HG03159 (cell line): ENCODE measurements at regions not wholly inside any gene's neighbourhood (a gene's known extent, or its start where the extent isn't known, plus 50 kb on each side); places are given as distances from the start of the nearest gene placed in this dataset.
"Not testable (repeated sequence)": the region's sequence is repeated elsewhere in the genome, so short reads cannot be mapped to it uniquely, and the experiment has no call there.

ENCODE experiments used
- ATAC-seq: cut with Tn5 transposase; IDR thresholded peaks from one replicate; pipeline ENCODE4 v1.9.1; 2021; ENCODE audit warnings: mild to moderate bottlenecking, moderate library complexity; ENCODE audit not compliant: unreplicated experiment

DNA sequence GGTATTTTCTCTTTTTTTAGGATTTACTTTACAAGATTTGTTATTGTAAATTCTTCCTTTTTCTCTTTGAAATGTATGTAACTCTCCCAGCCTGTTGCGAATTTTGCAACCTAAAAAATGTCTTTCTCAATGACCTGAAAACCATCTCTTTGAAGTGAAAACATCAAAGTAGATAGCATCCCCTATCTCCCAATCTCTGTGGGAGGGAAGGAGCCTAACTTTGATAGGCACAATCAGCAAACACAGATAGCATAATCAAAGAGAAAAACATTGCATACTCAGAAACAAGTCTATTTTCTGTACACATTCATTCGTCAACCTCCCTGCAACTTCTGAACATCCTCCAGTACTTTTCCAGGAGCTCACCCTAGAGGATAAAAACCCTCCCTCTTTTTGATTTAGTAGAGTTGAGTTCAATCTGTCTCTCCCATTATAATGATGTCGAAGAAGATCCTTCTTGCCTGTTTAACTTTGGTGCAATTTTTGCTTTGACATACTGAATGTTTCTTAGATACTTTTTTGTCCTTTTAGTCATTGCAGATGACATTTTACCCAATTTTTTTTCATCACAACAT is 849.2 kb upstream of the LRFN5 start:
- ATAC-seq: no peak

- no peak for ATAC-seq
These were observed 873.5 kb upstream of the LRFN5 start for GRCh38 chr14:40733206-40733605.

DNA sequence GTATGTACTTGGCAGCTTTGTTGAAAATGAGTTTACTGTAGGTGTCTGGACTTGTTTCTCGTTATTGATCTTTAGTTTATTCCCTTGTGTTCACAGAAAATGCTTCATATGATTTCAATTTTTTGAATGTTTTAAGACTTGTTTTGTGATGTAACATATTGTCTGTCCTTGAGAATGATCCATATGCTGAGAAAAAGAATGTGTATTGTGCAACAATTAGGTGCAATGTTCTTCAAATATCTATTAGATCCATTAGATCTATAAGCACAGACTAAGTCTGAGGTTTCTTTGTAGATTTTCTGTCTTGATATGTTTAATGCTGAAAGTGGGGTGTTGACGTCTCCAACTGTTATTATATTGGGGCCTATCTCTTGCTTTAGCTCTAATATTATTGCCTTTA is 879.6 kb upstream of the LRFN5 start:
- no peak for ATAC-seq

DNA sequence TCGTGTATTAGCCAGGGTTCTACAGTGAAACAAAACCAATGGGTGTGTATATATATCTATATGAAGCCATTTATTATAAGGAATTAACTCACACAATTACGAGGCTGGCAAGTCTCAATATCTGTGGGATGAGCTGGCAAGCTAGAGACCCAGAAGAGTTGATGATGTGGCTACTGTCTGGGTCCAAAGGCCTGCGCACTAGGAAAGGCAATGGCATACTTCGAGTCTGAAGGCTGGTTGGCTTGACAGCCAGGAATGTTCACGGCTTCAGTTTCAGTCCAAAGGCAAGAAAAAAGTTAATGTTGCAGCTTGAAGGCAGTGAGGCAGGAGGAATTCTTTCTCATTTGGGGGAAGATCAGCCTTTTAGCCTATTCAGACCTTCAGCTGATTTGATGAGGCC is 893.3 kb upstream of the LRFN5 start:
- no peak for ATAC-seq

GRCh38 chr14:40697231-40697630 is 909.4 kb upstream of the LRFN5 start:
- ATAC-seq: no peak

DNA sequence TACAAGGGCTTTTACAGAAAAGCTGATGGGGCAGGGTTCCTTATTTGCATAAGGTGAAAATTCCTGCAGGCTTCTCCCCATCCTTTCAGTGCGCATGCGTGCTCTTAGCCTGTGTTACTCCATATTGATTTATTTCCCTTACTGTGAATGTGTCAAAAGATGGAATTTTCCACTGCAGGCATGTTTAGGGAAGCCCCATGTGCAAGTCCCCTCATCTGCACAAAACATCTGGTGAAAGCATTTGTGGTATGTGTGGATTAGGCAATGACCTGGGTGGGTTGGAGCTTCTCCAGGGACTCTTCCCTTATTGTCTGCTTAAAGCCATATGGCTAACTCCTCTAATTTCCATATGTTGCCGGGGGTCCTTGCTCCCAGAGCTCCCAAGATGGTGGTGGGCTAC is 912.7 kb upstream of the LRFN5 start:
- ATAC-seq: no peak

GRCh38 chr14:40691066-40691465 is 915.6 kb upstream of the LRFN5 start:
- ATAC-seq: no peak

DNA sequence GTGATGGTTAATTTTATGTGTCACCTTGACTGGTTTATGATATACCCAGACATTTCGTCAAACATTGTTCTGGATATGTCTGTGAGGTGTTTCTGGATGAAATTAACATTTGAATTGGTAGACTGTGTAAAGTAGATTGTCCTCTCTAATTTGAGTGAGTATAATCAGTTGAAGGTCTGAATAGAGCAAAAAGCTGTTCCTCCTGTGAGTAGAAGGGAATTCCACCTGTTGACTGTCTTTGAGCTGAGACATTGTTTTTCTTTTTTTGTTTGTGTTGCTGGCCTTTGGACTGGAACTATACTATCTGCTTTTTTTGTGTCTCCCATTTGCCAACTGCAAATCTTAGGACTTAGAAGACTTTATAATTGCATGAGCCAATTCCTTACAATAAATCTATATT is 920.9 kb upstream of the LRFN5 start:
- no peak for ATAC-seq

- no peak for ATAC-seq
These were observed 922.3 kb upstream of the LRFN5 start for GRCh38 chr14:40684328-40684727.

- no peak for ATAC-seq
These were observed 924.4 kb upstream of the LRFN5 start for GRCh38 chr14:40682131-40682913.

GRCh38 chr14:40679256-40679655 is 927.4 kb upstream of the LRFN5 start:
- ATAC-seq: no peak

DNA sequence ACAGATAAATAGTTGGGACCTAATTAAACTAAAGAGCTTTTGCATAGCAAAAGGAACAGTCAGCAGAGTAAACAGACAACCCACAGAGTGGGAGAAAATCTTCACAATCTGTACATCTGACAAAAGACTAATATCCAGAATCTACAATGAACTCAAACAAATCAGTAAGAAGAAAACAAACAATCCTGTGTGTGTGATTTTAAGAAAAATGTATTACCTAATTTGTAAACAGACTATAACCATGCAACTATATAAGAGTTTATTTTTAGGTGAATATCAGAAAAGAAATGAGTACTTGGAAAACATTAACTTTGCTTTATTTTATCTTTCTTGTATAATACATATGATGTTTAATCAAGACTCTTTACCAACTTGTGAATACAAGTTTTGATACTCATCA is 929.5 kb upstream of the LRFN5 start:
- ATAC-seq: not testable (repeated sequence)

DNA sequence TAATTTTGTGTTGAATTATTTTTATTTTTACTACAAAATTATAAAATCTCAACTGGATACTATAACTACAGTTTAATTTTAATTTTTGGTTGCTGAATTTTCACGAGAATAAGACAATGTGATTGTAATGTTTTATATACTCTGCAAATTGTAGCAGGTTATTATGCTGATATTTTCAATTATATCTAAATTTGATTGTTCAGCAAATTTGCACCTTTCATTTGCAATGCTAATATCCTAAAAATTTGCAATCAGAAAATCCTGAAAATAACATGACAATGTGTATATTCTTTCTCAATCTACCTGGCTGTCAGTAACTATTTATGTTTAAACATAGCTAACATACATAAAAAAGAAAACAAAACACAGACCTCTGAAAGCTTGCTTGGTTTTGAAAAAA is 932.2 kb upstream of the LRFN5 start:
- ATAC-seq: no peak

GRCh38 chr14:40656311-40656710 is 950.4 kb upstream of the LRFN5 start:
- ATAC-seq: no peak

GRCh38 chr14:40652089-40652691 is 954.5 kb upstream of the LRFN5 start:
- ATAC-seq: no peak

DNA sequence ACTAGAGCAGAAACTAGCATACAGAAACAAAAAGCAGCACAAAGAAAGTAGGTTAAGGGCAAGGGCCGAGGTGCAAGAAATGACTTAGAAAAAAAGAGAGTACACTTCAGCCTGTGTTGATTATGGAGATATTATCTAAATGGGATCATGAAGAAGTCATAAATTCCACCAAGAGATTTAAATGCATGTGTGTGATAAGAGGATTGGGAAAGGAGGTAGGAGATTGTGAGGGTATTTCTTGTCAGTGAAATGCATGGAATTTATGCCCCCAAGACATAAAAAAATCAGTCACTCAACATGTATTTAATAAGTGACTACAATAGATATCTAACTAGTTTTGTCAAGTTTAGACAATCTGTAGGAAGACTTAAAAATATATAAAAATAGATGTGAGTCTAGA is 976.2 kb upstream of the LRFN5 start:
- no peak for ATAC-seq

GRCh38 chr14:40629551-40630137 is 977.0 kb upstream of the LRFN5 start:
- ATAC-seq: not testable (repeated sequence)

GRCh38 chr14:40629144-40629543 is 977.5 kb upstream of the LRFN5 start:
- ATAC-seq: no peak

DNA sequence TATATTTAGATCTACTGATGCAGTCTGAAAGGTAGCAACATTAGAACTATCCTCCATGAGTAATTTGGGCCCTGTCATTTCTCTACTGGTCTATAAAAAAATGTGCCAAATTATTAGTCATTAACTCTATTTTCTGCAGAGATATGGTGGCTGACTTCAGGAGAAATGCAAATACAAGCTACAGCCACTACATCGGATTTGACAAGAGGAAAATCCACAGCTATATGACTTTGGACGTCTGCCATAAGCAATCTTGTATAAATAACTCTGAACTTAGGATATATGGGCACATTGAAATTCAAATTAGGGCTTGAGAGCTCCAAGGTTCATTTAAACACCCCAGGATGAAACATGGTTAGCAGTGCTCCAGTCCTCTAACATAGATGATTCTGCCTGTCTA is 983.0 kb upstream of the LRFN5 start:
- ATAC-seq: no peak

- ATAC-seq: no peak
These were observed 988.3 kb upstream of the LRFN5 start for GRCh38 chr14:40618225-40618898.

- ATAC-seq: no peak
These were observed 990.1 kb upstream of the LRFN5 start for GRCh38 chr14:40616579-40616978.
